A549 (cell line): ENCODE measurements at regions not wholly inside any gene's neighbourhood (a gene's known extent, or its start where the extent isn't known, plus 50 kb on each side); places are given as distances from the start of the nearest gene placed in this dataset.

Source experiments
- ATAC-seq, 2 experiments: fragments of 200-7000 bp in 1 of 2; fragments of >200 bp in 1 of 2; cut with Nextera tagmentation in 1 of 2; cut with Tn5 transposase in 1 of 2; 3 replicates each; pipeline versions ENCODE4 v1.8.0 to v1.9.1; 2018 to 2020; ENCODE audit warnings: mild to moderate bottlenecking in 1 of 2, moderate library complexity in 1 of 2
- CTCF ChIA-PET: fragments of 300-600 bp; sonication (Branson Sonifier 250); formaldehyde crosslinking; extraction: SDS; loops from one replicate; lab custom pipeline; 2021; ENCODE audit warnings: antibody characterized with exemption, inconsistent platforms; lab: Yijun Ruan, JAX
- POLR2A ChIA-PET: fragments of 350-600 bp; formaldehyde crosslinking; extraction: SDS; loops from one replicate; lab custom pipeline; 2021; ENCODE audit warnings: antibody characterized with exemption, inconsistent platforms; lab: Yijun Ruan, JAX
- DNase-seq, 2 experiments: peaks; one replicate each; pipeline versions ENCODE4 v3.0.0 to v3.0.0-alpha.2; 2011 to 2016; ENCODE audit warnings: low read depth in 1 of 2, low spot score in 1 of 2
- FAIRE-seq: peaks from 2 replicates; lab custom pipeline; 2011; peaks lifted over from hg19 to GRCh38; lab: Jason Lieb, UNC
- H3K27ac ChIP-seq, 2 experiments: fragments of >200 bp; sonication (Bioruptor Twin); formaldehyde crosslinking; 3 replicates each; pipeline ENCODE4 v1.5.1; 2016 to 2017
- H3K4me1 ChIP-seq: fragments of >200 bp; sonication (Bioruptor Twin); formaldehyde crosslinking; 3 replicates; pipeline ENCODE4 v1.6.1; 2016
- H3K4me2 ChIP-seq: fragments of >200 bp; sonication (Bioruptor Twin); formaldehyde crosslinking; 3 replicates; pipeline ENCODE4 v1.6.1; 2016
- H3K4me3 ChIP-seq: fragments of >200 bp; sonication (Bioruptor Twin); formaldehyde crosslinking; 3 replicates; pipeline ENCODE4 v1.5.1; 2016
- H3K9me3 ChIP-seq: fragments of >200 bp; sonication (Bioruptor Twin); formaldehyde crosslinking; 3 replicates; pipeline ENCODE4 v1.6.1; 2016
- BCL3 ChIP-seq: fragments of >200 bp; sonication (Bioruptor Twin); formaldehyde crosslinking; IDR thresholded peaks from 3 replicates; pipeline ENCODE4 v1.6.1; 2016
- CBX8 ChIP-seq: fragments of 200-600 bp; sonication (generic); IDR thresholded peaks from 2 replicates; pipeline ENCODE4 v1.6.1; 2016
- CHD2 ChIP-seq: fragments of 150-350 bp; IDR thresholded peaks from 2 replicates; pipeline ENCODE4 v1.6.1; 2014; ENCODE audit warnings: low read length; ENCODE audit not compliant: partially characterized antibody
- CHD4 ChIP-seq: fragments of 200-600 bp; sonication (generic); IDR thresholded peaks from 2 replicates; pipeline ENCODE4 v1.6.1; 2016; ENCODE audit warnings: antibody characterized with exemption, mild to moderate bottlenecking, borderline replicate concordance
- FOSB ChIP-seq: fragments of 250-450 bp; sonication (Bioruptor Pico); IDR thresholded peaks from 2 replicates; pipeline ENCODE4 v1.5.0; 2020; ENCODE audit warnings: mild to moderate bottlenecking, moderate library complexity
- FOSL2 ChIP-seq, 2 experiments: fragments of 450-650 bp in 1 of 2; fragments of >200 bp in 1 of 2; sonication (Bioruptor Twin) in 1 of 2; formaldehyde crosslinking; IDR thresholded peaks; 2 replicates each; pipeline versions ENCODE4 v1.5.0 to v1.6.1; 2016 to 2020; ENCODE audit warnings: mild to moderate bottlenecking in 1 of 2, moderate library complexity in 1 of 2
- FOXS1 ChIP-seq: fragments of 250-450 bp; sonication (Bioruptor Pico); IDR thresholded peaks from 2 replicates; pipeline ENCODE4 v1.5.0; 2020; ENCODE audit warnings: mild to moderate bottlenecking, moderate library complexity
- HES2 ChIP-seq: fragments of >200 bp; sonication (Bioruptor Twin); formaldehyde crosslinking; IDR thresholded peaks from 2 replicates; pipeline ENCODE4 v1.6.1; 2016
- HMGXB4 ChIP-seq: fragments of 250-450 bp; sonication (Bioruptor Pico); IDR thresholded peaks from 2 replicates; pipeline ENCODE4 v1.5.0; 2021; ENCODE audit warnings: mild to moderate bottlenecking, moderate library complexity, borderline replicate concordance
- HOXB5 ChIP-seq: fragments of 250-450 bp; sonication (Bioruptor Pico); IDR thresholded peaks from 2 replicates; pipeline ENCODE4 v1.5.0; 2020; ENCODE audit warnings: mild to moderate bottlenecking, moderate library complexity
- JUNB ChIP-seq: fragments of >200 bp; sonication (Bioruptor Twin); formaldehyde crosslinking; IDR thresholded peaks from 2 replicates; pipeline ENCODE4 v1.6.1; 2016
- KDM5A ChIP-seq: fragments of 200-600 bp; sonication (generic); IDR thresholded peaks from 2 replicates; pipeline ENCODE4 v1.6.1; 2016; ENCODE audit warnings: antibody characterized with exemption, mild to moderate bottlenecking
- NFE2L2 ChIP-seq: fragments of 150-350 bp; conservative IDR thresholded peaks from 2 replicates; pipeline ENCODE4 v1.6.1; 2014; ENCODE audit warnings: low read length
- PBX3 ChIP-seq: IDR thresholded peaks from 2 replicates; pipeline ENCODE4 v1.6.1; 2012
- PHF8 ChIP-seq: fragments of 200-600 bp; sonication (generic); IDR thresholded peaks from 2 replicates; pipeline ENCODE4 v1.6.1; 2016; ENCODE audit warnings: low read depth, mild to moderate bottlenecking, antibody characterized with exemption, moderate library complexity, borderline replicate concordance
- POLR2A ChIP-seq: IDR thresholded peaks from 2 replicates; pipeline ENCODE4 v1.6.1; 2012; ENCODE audit warnings: mild to moderate bottlenecking, low read length
- RARB ChIP-seq: fragments of 250-450 bp; sonication (Bioruptor Pico); IDR thresholded peaks from 2 replicates; pipeline ENCODE4 v1.8.0; 2021; ENCODE audit warnings: mild to moderate bottlenecking, moderate library complexity
- USF2 ChIP-seq: fragments of 450-650 bp; IDR thresholded peaks from 2 replicates; pipeline ENCODE4 v1.6.1; 2014; ENCODE audit warnings: antibody characterized with exemption
- ZC3H11A ChIP-seq: fragments of 450-650 bp; IDR thresholded peaks from 2 replicates; pipeline ENCODE4 v1.6.1; 2014; ENCODE audit warnings: antibody characterized with exemption, mild to moderate bottlenecking
- ZNF302 ChIP-seq: fragments of 250-450 bp; sonication (Bioruptor Pico); IDR thresholded peaks from 2 replicates; pipeline ENCODE4 v1.9.0; 2021; ENCODE audit warnings: inconsistent platforms, mild to moderate bottlenecking, moderate library complexity
- WGBS: methylation state at CpG from one replicate; pipeline ENCODE4 v1.1.6; 2017; ENCODE audit errors: missing lambda C conversion rate; 5-methylcytosine and 5-hydroxymethylcytosine counted together
- TF ChIP-seq, protein P1 (sequence below): fragments of 200-600 bp; sonication (generic); IDR thresholded peaks from 2 replicates; pipeline ENCODE4 v1.6.1; 2016; ENCODE audit warnings: antibody characterized with exemption, mild to moderate bottlenecking, moderate library complexity
- TF ChIP-seq, protein P2 (sequence below): IDR thresholded peaks from 2 replicates; pipeline ENCODE4 v1.6.1; 2012; ENCODE audit warnings: low read depth, borderline replicate concordance

GRCh38 chr11:27945348-27945747, 162.6 kb downstream of the KIF18A start (continued):
- TF ChIP-seq, protein P1, sequence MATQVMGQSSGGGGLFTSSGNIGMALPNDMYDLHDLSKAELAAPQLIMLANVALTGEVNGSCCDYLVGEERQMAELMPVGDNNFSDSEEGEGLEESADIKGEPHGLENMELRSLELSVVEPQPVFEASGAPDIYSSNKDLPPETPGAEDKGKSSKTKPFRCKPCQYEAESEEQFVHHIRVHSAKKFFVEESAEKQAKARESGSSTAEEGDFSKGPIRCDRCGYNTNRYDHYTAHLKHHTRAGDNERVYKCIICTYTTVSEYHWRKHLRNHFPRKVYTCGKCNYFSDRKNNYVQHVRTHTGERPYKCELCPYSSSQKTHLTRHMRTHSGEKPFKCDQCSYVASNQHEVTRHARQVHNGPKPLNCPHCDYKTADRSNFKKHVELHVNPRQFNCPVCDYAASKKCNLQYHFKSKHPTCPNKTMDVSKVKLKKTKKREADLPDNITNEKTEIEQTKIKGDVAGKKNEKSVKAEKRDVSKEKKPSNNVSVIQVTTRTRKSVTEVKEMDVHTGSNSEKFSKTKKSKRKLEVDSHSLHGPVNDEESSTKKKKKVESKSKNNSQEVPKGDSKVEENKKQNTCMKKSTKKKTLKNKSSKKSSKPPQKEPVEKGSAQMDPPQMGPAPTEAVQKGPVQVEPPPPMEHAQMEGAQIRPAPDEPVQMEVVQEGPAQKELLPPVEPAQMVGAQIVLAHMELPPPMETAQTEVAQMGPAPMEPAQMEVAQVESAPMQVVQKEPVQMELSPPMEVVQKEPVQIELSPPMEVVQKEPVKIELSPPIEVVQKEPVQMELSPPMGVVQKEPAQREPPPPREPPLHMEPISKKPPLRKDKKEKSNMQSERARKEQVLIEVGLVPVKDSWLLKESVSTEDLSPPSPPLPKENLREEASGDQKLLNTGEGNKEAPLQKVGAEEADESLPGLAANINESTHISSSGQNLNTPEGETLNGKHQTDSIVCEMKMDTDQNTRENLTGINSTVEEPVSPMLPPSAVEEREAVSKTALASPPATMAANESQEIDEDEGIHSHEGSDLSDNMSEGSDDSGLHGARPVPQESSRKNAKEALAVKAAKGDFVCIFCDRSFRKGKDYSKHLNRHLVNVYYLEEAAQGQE = no peak
- no peak for TF ChIP-seq KDM5A

- CTCF ChIA-PET = no interaction called here
- no peak overlapping the region for H3K27ac ChIP-seq
- ATAC-seq (no peak), FAIRE-seq (no peak), DNase-seq (no peak)
- no peak overlapping the region for H3K4me2 ChIP-seq
- POLR2A ChIA-PET = no interaction called here
- H3K9me3 ChIP-seq = no peaks in the 10 kb centered on the region
- TF ChIP-seq USF2 (no peak), BCL3 (no peak), POLR2A (no peak), ZNF302 (CRISPR knock-in tag) (no peak), FOSL2 (IDR thresholded peaks at IDR 0.05) (no peak), FOSL2 (CRISPR knock-in tag; IDR thresholded peaks at IDR 0.05) (no peak), CHD2 (no peak), HOXB5 (CRISPR knock-in tag) (no peak), FOSB (CRISPR knock-in tag) (no peak), CBX8 (no peak), FOXS1 (CRISPR knock-in tag) (no peak), PHF8 (no peak), NFE2L2 (no peak), ZC3H11A (no peak), HMGXB4 (no peak), RARB (no peak), CHD4 (no peak), JUNB (no peak), PBX3 (no peak), HES2 (no peak)
- TF ChIP-seq, protein P2, sequence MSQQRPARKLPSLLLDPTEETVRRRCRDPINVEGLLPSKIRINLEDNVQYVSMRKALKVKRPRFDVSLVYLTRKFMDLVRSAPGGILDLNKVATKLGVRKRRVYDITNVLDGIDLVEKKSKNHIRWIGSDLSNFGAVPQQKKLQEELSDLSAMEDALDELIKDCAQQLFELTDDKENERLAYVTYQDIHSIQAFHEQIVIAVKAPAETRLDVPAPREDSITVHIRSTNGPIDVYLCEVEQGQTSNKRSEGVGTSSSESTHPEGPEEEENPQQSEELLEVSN = no peak
- H3K4me1 ChIP-seq = peaks cover 20% of the 10 kb centered on the region
- 66% methylated on average over 4 of the region's 4 CpGs for WGBS
- H3K4me3 ChIP-seq = no peak overlapping the region
Observed at GRCh38 chr11:27938011-27938410, 169.9 kb downstream of the KIF18A start.
